ENCODE measurements at regions not wholly inside any gene's neighbourhood (a gene's known extent, or its start where the extent isn't known, plus 50 kb on each side); places are given as distances from the start of the nearest gene placed in this dataset.

DNA sequence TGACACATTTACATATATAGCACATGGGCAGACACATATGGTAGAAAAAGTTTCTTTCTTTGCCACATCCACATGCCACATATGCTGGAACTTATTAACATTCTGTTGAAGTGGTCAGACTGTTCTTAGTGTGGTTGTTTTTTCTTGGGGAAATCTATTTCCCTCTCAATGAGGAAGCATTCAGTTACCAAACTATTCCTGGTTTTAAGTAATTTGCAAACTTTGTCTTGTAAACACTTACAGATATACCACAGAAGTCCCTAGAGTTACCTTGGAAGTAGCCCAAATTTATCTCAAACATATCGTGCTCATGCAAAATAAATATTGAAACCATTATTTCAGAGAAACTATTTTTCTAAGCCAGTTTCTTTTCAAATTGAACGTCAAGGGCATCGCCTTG is 625.5 kb upstream of the INTU start:
- dilution Hi-C loops (cut with MboI; ENCODE audit: extremely low pct_ligation_motif_present, low sequenced_read_pairs) = no loop called here

DNA sequence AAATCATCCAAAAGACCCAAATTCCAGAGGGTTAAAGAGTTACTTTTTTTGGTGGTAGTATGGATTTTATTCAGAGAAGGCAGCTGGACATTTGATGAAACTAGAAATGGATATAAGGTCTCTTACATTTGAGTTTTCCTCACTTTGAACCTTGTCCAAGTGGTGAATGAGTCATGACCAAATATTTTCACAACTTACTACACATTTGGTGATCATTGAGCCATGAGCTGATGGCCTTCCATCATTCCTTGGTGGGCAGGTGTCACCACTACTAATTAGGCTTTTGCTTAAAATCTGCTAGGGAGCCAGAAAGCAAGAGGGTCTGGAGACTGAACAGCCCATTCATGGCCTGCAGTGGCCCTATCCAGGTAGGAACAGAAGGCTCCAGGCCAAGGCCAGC is 620.2 kb upstream of the INTU start:
- POLR2A ChIA-PET = no interaction called here
- no peak overlapping the region for H3K4me3 ChIP-seq (replicated peaks in 1 of 3; ENCODE audit: insufficient read depth in 1 of 3, low read depth in 1 of 3, low read length in 3 of 3)
- H3K27me3 ChIP-seq (ENCODE audit: control insufficient read depth in 2 of 2, insufficient read depth in 2 of 2, low read length in 2 of 2) = no peaks in the 10 kb centered on the region
- H3K36me3 ChIP-seq (ENCODE audit: control insufficient read depth in 2 of 2, extremely low read depth in 1 of 2, insufficient read depth in 2 of 2, low read length in 2 of 2) = no peaks in the 10 kb centered on the region
- no peak for TF ChIP-seq POLR2A (IDR thresholded peaks at IDR 0.05; ENCODE audit: low read depth, low read length)
- TF ChIP-seq FOS (IDR thresholded peaks at IDR 0.05; ENCODE audit: borderline replicate concordance, insufficient read depth, low read length) = no peak
- no peak for TF ChIP-seq MYC (IDR thresholded peaks at IDR 0.05; ENCODE audit: low read depth, low read length)
- TF ChIP-seq, protein P1, sequence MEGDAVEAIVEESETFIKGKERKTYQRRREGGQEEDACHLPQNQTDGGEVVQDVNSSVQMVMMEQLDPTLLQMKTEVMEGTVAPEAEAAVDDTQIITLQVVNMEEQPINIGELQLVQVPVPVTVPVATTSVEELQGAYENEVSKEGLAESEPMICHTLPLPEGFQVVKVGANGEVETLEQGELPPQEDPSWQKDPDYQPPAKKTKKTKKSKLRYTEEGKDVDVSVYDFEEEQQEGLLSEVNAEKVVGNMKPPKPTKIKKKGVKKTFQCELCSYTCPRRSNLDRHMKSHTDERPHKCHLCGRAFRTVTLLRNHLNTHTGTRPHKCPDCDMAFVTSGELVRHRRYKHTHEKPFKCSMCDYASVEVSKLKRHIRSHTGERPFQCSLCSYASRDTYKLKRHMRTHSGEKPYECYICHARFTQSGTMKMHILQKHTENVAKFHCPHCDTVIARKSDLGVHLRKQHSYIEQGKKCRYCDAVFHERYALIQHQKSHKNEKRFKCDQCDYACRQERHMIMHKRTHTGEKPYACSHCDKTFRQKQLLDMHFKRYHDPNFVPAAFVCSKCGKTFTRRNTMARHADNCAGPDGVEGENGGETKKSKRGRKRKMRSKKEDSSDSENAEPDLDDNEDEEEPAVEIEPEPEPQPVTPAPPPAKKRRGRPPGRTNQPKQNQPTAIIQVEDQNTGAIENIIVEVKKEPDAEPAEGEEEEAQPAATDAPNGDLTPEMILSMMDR (IDR thresholded peaks at IDR 0.05; ENCODE audit: extremely low read depth in 1 of 2, insufficient read depth in 1 of 2, low read depth in 1 of 2, low read length in 2 of 2) = no peak
- TF ChIP-seq POLR2AphosphoS5 (IDR thresholded peaks at IDR 0.05; ENCODE audit: insufficient read depth, low read depth, low read length) = no peak
- TF ChIP-seq, protein P2, sequence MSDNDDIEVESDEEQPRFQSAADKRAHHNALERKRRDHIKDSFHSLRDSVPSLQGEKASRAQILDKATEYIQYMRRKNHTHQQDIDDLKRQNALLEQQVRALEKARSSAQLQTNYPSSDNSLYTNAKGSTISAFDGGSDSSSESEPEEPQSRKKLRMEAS (IDR thresholded peaks at IDR 0.05; ENCODE audit: insufficient read depth, insufficient read length) = no peak
- TF ChIP-seq EZH2 (IDR thresholded peaks at IDR 0.05; ENCODE audit: borderline replicate concordance, low read depth, low read length, severe bottlenecking) = no peak
- no peak for TF ChIP-seq GATA2 (IDR thresholded peaks at IDR 0.05; ENCODE audit: insufficient read depth, insufficient read length, low read depth, low read length)
- no peak for TF ChIP-seq JUN (IDR thresholded peaks at IDR 0.05; ENCODE audit: borderline replicate concordance, insufficient read depth, insufficient read length, low read depth)
- dilution Hi-C loops (cut with MboI; ENCODE audit: extremely low pct_ligation_motif_present, low sequenced_read_pairs) (no loop called here), intact Hi-C loops (cut with micrococcal nuclease) (no loop called here)
- DNase-seq (ENCODE audit: low read depth, low spot score) = no peak
- no peaks in the 10 kb centered on the region for H3K4me1 ChIP-seq (ENCODE audit: control insufficient read depth, extremely low read depth, insufficient read depth, low read length)
- no peak overlapping the region for H3K9ac ChIP-seq (replicated peaks; ENCODE audit: extremely low read depth, insufficient read depth, low read length)
- H4K20me1 ChIP-seq (replicated peaks; ENCODE audit: control insufficient read depth, extremely low read depth, insufficient read depth, low read length) = no peaks in the 10 kb centered on the region
- H3K79me2 ChIP-seq (ENCODE audit: control insufficient read depth, insufficient read depth, low read length) = no peaks in the 10 kb centered on the region
- CTCF ChIA-PET = no interaction called here
- no peaks in the 10 kb centered on the region for H3K9me3 ChIP-seq (replicated peaks; ENCODE audit: control insufficient read depth, insufficient read depth, low read length)
- no peaks in the 10 kb centered on the region for H3K9me1 ChIP-seq (replicated peaks; ENCODE audit: control insufficient read depth, extremely low read depth, insufficient read depth, low read length)
- no peak overlapping the region for H3K27ac ChIP-seq (ENCODE audit: insufficient read depth, low read depth, low read length)
- no TSS peak for BruUV-seq (replicated peaks)
- no peak for FAIRE-seq
- H2AFZ ChIP-seq (ENCODE audit: low read depth, low read length) = no peak overlapping the region
- H3K4me2 ChIP-seq (ENCODE audit: insufficient read depth, low read length) = no peak overlapping the region

More for the DNA sequence above, 625.5 kb upstream of the INTU start:
- no peak for FAIRE-seq
- Histone ChIP-seq H3K4me3 (replicated peaks in 1 of 3; ENCODE audit: insufficient read depth in 1 of 3, low read depth in 1 of 3, low read length in 3 of 3) (no peak overlapping the region), H3K9me3 (replicated peaks; ENCODE audit: control insufficient read depth, insufficient read depth, low read length) (no peaks in the 10 kb centered on the region), H3K9me1 (replicated peaks; ENCODE audit: control insufficient read depth, extremely low read depth, insufficient read depth, low read length) (no peaks in the 10 kb centered on the region), H3K4me1 (ENCODE audit: control insufficient read depth, extremely low read depth, insufficient read depth, low read length) (no peaks in the 10 kb centered on the region), H3K36me3 (ENCODE audit: control insufficient read depth in 2 of 2, extremely low read depth in 1 of 2, insufficient read depth in 2 of 2, low read length in 2 of 2) (no peaks in the 10 kb centered on the region), H3K27me3 (ENCODE audit: control insufficient read depth in 2 of 2, insufficient read depth in 2 of 2, low read length in 2 of 2) (no peaks in the 10 kb centered on the region), H3K27ac (ENCODE audit: insufficient read depth, low read depth, low read length) (no peak overlapping the region), H2AFZ (ENCODE audit: low read depth, low read length) (no peak overlapping the region), H3K79me2 (ENCODE audit: control insufficient read depth, insufficient read depth, low read length) (no peaks in the 10 kb centered on the region), H3K4me2 (ENCODE audit: insufficient read depth, low read length) (no peak overlapping the region), H3K9ac (replicated peaks; ENCODE audit: extremely low read depth, insufficient read depth, low read length) (no peak overlapping the region), H4K20me1 (replicated peaks; ENCODE audit: control insufficient read depth, extremely low read depth, insufficient read depth, low read length) (no peaks in the 10 kb centered on the region)
- intact Hi-C loops (cut with micrococcal nuclease) = no loop called here
- ChIA-PET POLR2A (no interaction called here), CTCF (no interaction called here)
- TF ChIP-seq, protein P2 (IDR thresholded peaks at IDR 0.05; ENCODE audit: insufficient read depth, insufficient read length) = no peak
- TF ChIP-seq MYC (IDR thresholded peaks at IDR 0.05; ENCODE audit: low read depth, low read length) (no peak), POLR2A (IDR thresholded peaks at IDR 0.05; ENCODE audit: low read depth, low read length) (no peak), GATA2 (IDR thresholded peaks at IDR 0.05; ENCODE audit: insufficient read depth, insufficient read length, low read depth, low read length) (no peak)
- TF ChIP-seq, protein P1 (IDR thresholded peaks at IDR 0.05; ENCODE audit: extremely low read depth in 1 of 2, insufficient read depth in 1 of 2, low read depth in 1 of 2, low read length in 2 of 2) = no peak
- DNase-seq (ENCODE audit: low read depth, low spot score) = no peak
- no TSS peak for BruUV-seq (replicated peaks)
